Vagina (tissue), 2 donors: ENCODE measurements at regions not wholly inside any gene's neighbourhood (a gene's known extent, or its start where the extent isn't known, plus 50 kb on each side); places are given as distances from the start of the nearest gene placed in this dataset.

Experiments used
- DNase-seq, 2 donors: peaks; one replicate each; pipeline ENCODE4 v3.0.0-alpha.2; 2017; ENCODE audit errors: extremely low spot score in 2 of 2
- H3K27ac ChIP-seq: fragments of 200-600 bp; sonication (generic); one replicate; pipeline ENCODE4 v1.5.1; 2019
- H3K27me3 ChIP-seq: fragments of 200-600 bp; sonication (generic); one replicate; pipeline ENCODE4 v1.5.1; 2019
- H3K36me3 ChIP-seq, 2 donors: fragments of 200-600 bp; sonication (generic); one replicate each; pipeline ENCODE4 v1.5.1; 2017 to 2019
- H3K4me1 ChIP-seq: fragments of 200-600 bp; sonication (generic); one replicate; pipeline ENCODE4 v1.5.1; 2019
- H3K4me3 ChIP-seq, 2 donors: fragments of 200-600 bp; sonication (generic); 1 replicate in 1 of 2; 2 replicates in 1 of 2; pipeline ENCODE4 v1.5.1; 2016 to 2019
- H3K9me3 ChIP-seq: fragments of 200-600 bp; sonication (generic); one replicate; pipeline ENCODE4 v1.5.1; 2019
- POLR2A ChIP-seq, 2 donors: fragments of 450-650 bp; IDR thresholded peaks; one replicate each; pipeline ENCODE4 v1.6.1; 2017; ENCODE audit warnings: antibody characterized with exemption in 2 of 2, mild to moderate bottlenecking in 2 of 2, moderate library complexity in 2 of 2
- POLR2AphosphoS5 ChIP-seq, 2 donors: sonication (generic); formaldehyde crosslinking; IDR thresholded peaks; one replicate each; pipeline ENCODE4 v1.9.0; 2017; ENCODE audit warnings: antibody characterized with exemption in 2 of 2, mild to moderate bottlenecking in 2 of 2, low read depth in 1 of 2; ENCODE audit not compliant: insufficient read depth in 1 of 2
- intact Hi-C: fragments of 100-400 bp; cut with DNase I; formaldehyde crosslinking; loops from one replicate; pipeline ENCODE4 v1.15.1; 2023
- TF ChIP-seq, protein P1 (sequence below), 3 experiments: fragments of 450-650 bp in 2 of 3; fragments of 200-600 bp in 1 of 3; sonication (generic) in 1 of 3; IDR thresholded peaks; one replicate each; pipeline ENCODE4 v1.5.1; 2017 to 2019; ENCODE audit warnings: antibody characterized with exemption in 3 of 3, mild to moderate bottlenecking in 2 of 3, moderate library complexity in 2 of 3

DNA sequence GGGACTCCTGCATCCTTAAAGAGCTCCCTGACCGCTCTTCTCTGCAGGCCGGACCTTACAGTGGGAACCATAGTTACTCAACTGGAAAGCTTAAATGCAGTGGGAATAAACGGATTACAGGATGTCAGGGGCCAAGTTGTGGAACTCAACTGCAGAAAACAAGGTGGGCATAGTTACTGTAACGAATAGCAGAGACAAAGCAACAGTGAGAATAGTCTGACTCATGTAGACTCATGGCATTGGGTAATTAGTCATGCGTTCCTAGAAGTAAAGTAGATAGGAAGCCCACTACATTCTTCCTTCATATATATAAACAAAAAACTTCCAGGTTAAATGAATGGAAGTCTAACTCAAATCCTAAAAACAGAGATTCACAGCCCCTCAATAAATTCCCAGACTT is 95.5 kb upstream of the CHRNA7 start:
- no peak for DNase-seq
- TF ChIP-seq POLR2AphosphoS5 (IDR thresholded peaks at IDR 0.05; ENCODE audit: insufficient read depth in 1 of 2, low read depth in 1 of 2) = no peak
- TF ChIP-seq, protein P1, sequence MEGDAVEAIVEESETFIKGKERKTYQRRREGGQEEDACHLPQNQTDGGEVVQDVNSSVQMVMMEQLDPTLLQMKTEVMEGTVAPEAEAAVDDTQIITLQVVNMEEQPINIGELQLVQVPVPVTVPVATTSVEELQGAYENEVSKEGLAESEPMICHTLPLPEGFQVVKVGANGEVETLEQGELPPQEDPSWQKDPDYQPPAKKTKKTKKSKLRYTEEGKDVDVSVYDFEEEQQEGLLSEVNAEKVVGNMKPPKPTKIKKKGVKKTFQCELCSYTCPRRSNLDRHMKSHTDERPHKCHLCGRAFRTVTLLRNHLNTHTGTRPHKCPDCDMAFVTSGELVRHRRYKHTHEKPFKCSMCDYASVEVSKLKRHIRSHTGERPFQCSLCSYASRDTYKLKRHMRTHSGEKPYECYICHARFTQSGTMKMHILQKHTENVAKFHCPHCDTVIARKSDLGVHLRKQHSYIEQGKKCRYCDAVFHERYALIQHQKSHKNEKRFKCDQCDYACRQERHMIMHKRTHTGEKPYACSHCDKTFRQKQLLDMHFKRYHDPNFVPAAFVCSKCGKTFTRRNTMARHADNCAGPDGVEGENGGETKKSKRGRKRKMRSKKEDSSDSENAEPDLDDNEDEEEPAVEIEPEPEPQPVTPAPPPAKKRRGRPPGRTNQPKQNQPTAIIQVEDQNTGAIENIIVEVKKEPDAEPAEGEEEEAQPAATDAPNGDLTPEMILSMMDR (IDR thresholded peaks at IDR 0.05) = no peak
- no peak for TF ChIP-seq POLR2A (IDR thresholded peaks at IDR 0.05)
- intact Hi-C loops = no loop called here
- Histone ChIP-seq H3K27me3 (no peaks in the 10 kb centered on the region), H3K4me3 (no peak overlapping the region), H3K4me1 (no peaks in the 10 kb centered on the region), H3K9me3 (no peaks in the 10 kb centered on the region), H3K27ac (no peak overlapping the region), H3K36me3 (no peaks in the 10 kb centered on the region)

DNA sequence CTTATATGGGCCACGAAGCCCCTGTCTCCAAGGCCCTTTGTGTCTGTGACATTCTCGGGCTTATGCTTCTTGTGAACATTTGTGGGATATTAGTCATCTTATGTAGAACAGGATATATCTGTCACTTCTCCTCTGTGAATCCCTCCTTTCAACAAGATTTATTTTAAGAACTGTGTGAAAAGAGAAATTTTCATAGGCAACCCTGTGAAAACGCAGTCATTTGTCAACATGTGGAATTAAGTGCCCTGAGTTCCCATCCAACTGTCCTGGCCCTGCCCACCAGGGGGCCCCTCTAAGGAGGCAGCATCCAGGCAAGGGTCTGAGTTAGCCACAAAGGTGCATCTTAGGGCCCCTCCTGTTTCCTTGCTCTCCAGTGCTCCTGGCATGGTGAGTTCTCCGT is 76.8 kb upstream of the CHRNA7 start:
- Histone ChIP-seq H3K4me1 (no peaks in the 10 kb centered on the region), H3K36me3 (no peaks in the 10 kb centered on the region), H3K27me3 (no peaks in the 10 kb centered on the region), H3K9me3 (no peaks in the 10 kb centered on the region), H3K27ac (no peak overlapping the region), H3K4me3 (no peak overlapping the region)
- TF ChIP-seq POLR2A (IDR thresholded peaks at IDR 0.05) = no peak
- no peak for TF ChIP-seq POLR2AphosphoS5 (IDR thresholded peaks at IDR 0.05; ENCODE audit: insufficient read depth in 1 of 2, low read depth in 1 of 2)
- TF ChIP-seq, protein P1 (IDR thresholded peaks at IDR 0.05) = no peak
- intact Hi-C loops = no loop called here
- no peak for DNase-seq

DNA sequence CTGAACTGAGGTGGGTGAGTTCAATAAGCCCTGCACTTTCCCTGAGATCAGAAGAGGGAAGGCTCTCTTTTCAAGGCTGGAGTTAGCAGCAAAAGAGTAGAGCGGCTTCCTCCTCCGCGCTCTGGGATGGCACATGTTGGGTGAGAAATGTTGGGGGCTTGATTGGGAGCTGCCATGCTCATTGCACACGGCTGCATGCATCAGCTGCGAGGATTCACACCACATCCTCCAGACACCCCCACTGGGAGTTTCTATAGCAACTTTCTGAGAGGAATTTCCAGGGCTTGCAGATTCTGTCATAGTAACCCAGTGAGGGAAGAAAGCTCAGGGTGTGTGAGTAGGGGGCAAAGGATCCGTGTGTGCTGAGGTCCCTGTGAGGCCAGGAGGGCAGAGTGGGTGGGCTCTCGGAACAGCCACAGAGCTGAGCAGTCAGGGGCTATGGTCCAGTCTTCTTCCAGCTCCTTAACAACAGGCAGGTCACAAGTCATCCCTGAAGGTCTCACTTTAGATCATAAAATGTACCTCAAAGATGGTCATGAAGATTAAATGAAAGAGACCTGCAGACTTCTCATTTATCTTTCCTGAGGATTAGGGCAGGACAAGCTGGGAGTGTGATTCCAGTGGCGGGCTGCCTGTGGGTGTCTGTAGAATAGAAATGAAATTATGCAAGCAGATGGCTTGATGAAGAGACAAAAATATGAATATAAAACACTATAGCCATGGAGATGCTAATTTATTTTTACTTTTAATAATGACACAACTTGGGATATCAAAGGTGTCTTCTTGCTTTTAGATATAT is 75.7 kb upstream of the CHRNA7 start:
- intact Hi-C loops = no loop called here
- H3K4me3 ChIP-seq = no peak overlapping the region
- no peaks in the 10 kb centered on the region for H3K4me1 ChIP-seq
- no peak for TF ChIP-seq POLR2A (IDR thresholded peaks at IDR 0.05)
- TF ChIP-seq POLR2AphosphoS5 (IDR thresholded peaks at IDR 0.05; ENCODE audit: insufficient read depth in 1 of 2, low read depth in 1 of 2) = no peak
- TF ChIP-seq, protein P1 (IDR thresholded peaks at IDR 0.05) = no peak
- no peak overlapping the region for H3K27ac ChIP-seq
- DNase-seq = no peak
- H3K27me3 ChIP-seq = no peaks in the 10 kb centered on the region
- no peaks in the 10 kb centered on the region for H3K36me3 ChIP-seq
- no peaks in the 10 kb centered on the region for H3K9me3 ChIP-seq

DNA sequence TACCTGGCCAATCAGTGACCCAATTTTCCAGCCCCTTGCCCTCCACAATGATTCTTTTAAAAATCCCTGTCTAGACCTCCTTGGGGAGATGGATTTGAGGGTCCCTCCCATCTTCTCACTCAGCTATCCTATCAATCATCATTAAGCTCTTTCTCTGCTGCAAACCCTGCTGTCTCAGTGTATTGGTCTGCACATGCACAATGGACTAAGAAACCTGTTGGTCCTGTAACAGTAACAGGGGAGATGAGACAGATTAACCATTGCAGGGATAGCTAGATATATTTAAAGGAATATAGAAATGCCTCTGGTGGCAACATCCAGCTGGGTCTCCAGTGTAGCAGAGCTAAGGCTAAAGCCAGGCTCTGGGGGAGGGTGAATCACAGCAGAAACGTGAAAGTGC is 74.6 kb upstream of the CHRNA7 start:
- DNase-seq = no peak
- H3K36me3 ChIP-seq = no peaks in the 10 kb centered on the region
- no peaks in the 10 kb centered on the region for H3K4me1 ChIP-seq
- TF ChIP-seq POLR2AphosphoS5 (IDR thresholded peaks at IDR 0.05; ENCODE audit: insufficient read depth in 1 of 2, low read depth in 1 of 2) (no peak), POLR2A (IDR thresholded peaks at IDR 0.05) (no peak)
- TF ChIP-seq, protein P1 (IDR thresholded peaks at IDR 0.05) = no peak
- intact Hi-C loops = no loop called here
- H3K4me3 ChIP-seq = no peak overlapping the region
- H3K27me3 ChIP-seq = no peaks in the 10 kb centered on the region
- H3K9me3 ChIP-seq = no peaks in the 10 kb centered on the region
- H3K27ac ChIP-seq = no peak overlapping the region

DNA sequence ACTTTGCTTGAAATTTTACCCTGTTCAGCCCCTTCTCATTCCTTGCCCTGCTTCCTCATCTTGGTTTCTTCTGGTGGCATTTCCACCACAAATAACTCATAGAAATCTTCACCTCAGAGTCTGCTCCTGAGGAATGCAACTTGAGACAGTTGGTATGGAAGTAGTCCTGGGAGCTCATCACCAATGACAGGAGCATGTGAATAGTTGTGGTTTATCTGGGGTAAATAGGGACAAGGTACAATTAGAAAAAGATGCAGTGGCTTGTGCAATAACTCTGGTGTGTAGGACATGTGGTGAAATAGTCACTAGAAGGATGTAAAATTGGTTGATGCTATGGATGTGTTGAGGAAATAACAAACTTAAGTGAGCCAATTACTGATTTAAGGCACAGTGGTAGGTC is 72.7 kb upstream of the CHRNA7 start:
- H3K4me1 ChIP-seq = no peaks in the 10 kb centered on the region
- H3K27ac ChIP-seq = no peak overlapping the region
- DNase-seq = no peak
- no peaks in the 10 kb centered on the region for H3K9me3 ChIP-seq
- H3K36me3 ChIP-seq = no peaks in the 10 kb centered on the region
- H3K4me3 ChIP-seq = no peak overlapping the region
- intact Hi-C loops = no loop called here
- no peaks in the 10 kb centered on the region for H3K27me3 ChIP-seq
- no peak for TF ChIP-seq POLR2A (IDR thresholded peaks at IDR 0.05)
- TF ChIP-seq, protein P1 (IDR thresholded peaks at IDR 0.05) = no peak
- TF ChIP-seq POLR2AphosphoS5 (IDR thresholded peaks at IDR 0.05; ENCODE audit: insufficient read depth in 1 of 2, low read depth in 1 of 2) = no peak
